IMR-90 (cell line): ENCODE measurements at regions not wholly inside any gene's neighbourhood (a gene's known extent, or its start where the extent isn't known, plus 50 kb on each side); places are given as distances from the start of the nearest gene placed in this dataset.

Experiments used
- POLR2A ChIP-seq: IDR thresholded peaks from 2 replicates; pipeline ENCODE4 v1.6.1; 2012; ENCODE audit warnings: mild to moderate bottlenecking, low read depth, low read length
- RFX5 ChIP-seq: IDR thresholded peaks from 2 replicates; pipeline ENCODE4 v1.8.0; 2012; ENCODE audit warnings: low read depth, mild to moderate bottlenecking, low read length, moderate library complexity
- TF ChIP-seq, protein P1 (sequence below): conservative IDR thresholded peaks from 2 replicates; pipeline ENCODE4 v1.5.1; 2012; ENCODE audit warnings: mild to moderate bottlenecking, low read depth, low read length, improper control_type of control experiment

- TF ChIP-seq, protein P1, sequence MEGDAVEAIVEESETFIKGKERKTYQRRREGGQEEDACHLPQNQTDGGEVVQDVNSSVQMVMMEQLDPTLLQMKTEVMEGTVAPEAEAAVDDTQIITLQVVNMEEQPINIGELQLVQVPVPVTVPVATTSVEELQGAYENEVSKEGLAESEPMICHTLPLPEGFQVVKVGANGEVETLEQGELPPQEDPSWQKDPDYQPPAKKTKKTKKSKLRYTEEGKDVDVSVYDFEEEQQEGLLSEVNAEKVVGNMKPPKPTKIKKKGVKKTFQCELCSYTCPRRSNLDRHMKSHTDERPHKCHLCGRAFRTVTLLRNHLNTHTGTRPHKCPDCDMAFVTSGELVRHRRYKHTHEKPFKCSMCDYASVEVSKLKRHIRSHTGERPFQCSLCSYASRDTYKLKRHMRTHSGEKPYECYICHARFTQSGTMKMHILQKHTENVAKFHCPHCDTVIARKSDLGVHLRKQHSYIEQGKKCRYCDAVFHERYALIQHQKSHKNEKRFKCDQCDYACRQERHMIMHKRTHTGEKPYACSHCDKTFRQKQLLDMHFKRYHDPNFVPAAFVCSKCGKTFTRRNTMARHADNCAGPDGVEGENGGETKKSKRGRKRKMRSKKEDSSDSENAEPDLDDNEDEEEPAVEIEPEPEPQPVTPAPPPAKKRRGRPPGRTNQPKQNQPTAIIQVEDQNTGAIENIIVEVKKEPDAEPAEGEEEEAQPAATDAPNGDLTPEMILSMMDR = no peak
- TF ChIP-seq RFX5 (no peak), POLR2A (no peak)
These were observed 200.3 kb upstream of the SUCLG2 start for GRCh38 chr3:67854663-67855062.
